ENCODE measurements at regions not wholly inside any gene's neighbourhood (a gene's known extent, or its start where the extent isn't known, plus 50 kb on each side); places are given as distances from the start of the nearest gene placed in this dataset.

- TF ChIP-seq CTCF (IDR thresholded peaks at IDR 0.05; ENCODE audit: insufficient read depth, low read length, poor library complexity, severe bottlenecking): no peak
- H3K36me3 ChIP-seq (ENCODE audit: control insufficient read depth, insufficient read depth, low read length): no peaks in the 10 kb centered on the region
- no peaks in the 10 kb centered on the region for H3K27me3 ChIP-seq (replicated peaks; ENCODE audit: control insufficient read depth, insufficient read depth, low read length)
- no peak for DNase-seq (ENCODE audit: extremely low read depth, insufficient read length)
- no peak overlapping the region for H3K4me3 ChIP-seq (replicated peaks; ENCODE audit: low read depth, low read length)
Observed at GRCh38 chr20:55714082-55714481, 291.2 kb downstream of the CBLN4 start.

- no peak for TF ChIP-seq CTCF (IDR thresholded peaks at IDR 0.05; ENCODE audit: insufficient read depth, low read length, poor library complexity, severe bottlenecking)
- DNase-seq (ENCODE audit: extremely low read depth, insufficient read length): no peak
- Histone ChIP-seq H3K27me3 (replicated peaks; ENCODE audit: control insufficient read depth, insufficient read depth, low read length) (no peaks in the 10 kb centered on the region), H3K36me3 (ENCODE audit: control insufficient read depth, insufficient read depth, low read length) (no peaks in the 10 kb centered on the region), H3K4me3 (replicated peaks; ENCODE audit: low read depth, low read length) (no peak overlapping the region)
Observed at GRCh38 chr20:55704458-55704857, 300.9 kb downstream of the CBLN4 start.

GRCh38 chr20:55701467-55701866, 303.9 kb downstream of the CBLN4 start:
- DNase-seq (ENCODE audit: extremely low read depth, insufficient read length): no peak
- TF ChIP-seq CTCF (IDR thresholded peaks at IDR 0.05; ENCODE audit: insufficient read depth, low read length, poor library complexity, severe bottlenecking): no peak
- no peaks in the 10 kb centered on the region for H3K36me3 ChIP-seq (ENCODE audit: control insufficient read depth, insufficient read depth, low read length)
- no peak overlapping the region for H3K4me3 ChIP-seq (replicated peaks; ENCODE audit: low read depth, low read length)
- no peaks in the 10 kb centered on the region for H3K27me3 ChIP-seq (replicated peaks; ENCODE audit: control insufficient read depth, insufficient read depth, low read length)

GRCh38 chr20:55696520-55696919, 308.8 kb downstream of the CBLN4 start:
- H3K36me3 ChIP-seq (ENCODE audit: control insufficient read depth, insufficient read depth, low read length): no peaks in the 10 kb centered on the region
- H3K27me3 ChIP-seq (replicated peaks; ENCODE audit: control insufficient read depth, insufficient read depth, low read length): no peaks in the 10 kb centered on the region
- H3K4me3 ChIP-seq (replicated peaks; ENCODE audit: low read depth, low read length): no peak overlapping the region
- TF ChIP-seq CTCF (IDR thresholded peaks at IDR 0.05; ENCODE audit: insufficient read depth, low read length, poor library complexity, severe bottlenecking): no peak
- DNase-seq (ENCODE audit: extremely low read depth, insufficient read length): no peak

- TF ChIP-seq CTCF (IDR thresholded peaks at IDR 0.05; ENCODE audit: insufficient read depth, low read length, poor library complexity, severe bottlenecking): no peak
- DNase-seq (ENCODE audit: extremely low read depth, insufficient read length): no peak
- H3K36me3 ChIP-seq (ENCODE audit: control insufficient read depth, insufficient read depth, low read length): no peaks in the 10 kb centered on the region
- H3K27me3 ChIP-seq (replicated peaks; ENCODE audit: control insufficient read depth, insufficient read depth, low read length): no peaks in the 10 kb centered on the region
- no peak overlapping the region for H3K4me3 ChIP-seq (replicated peaks; ENCODE audit: low read depth, low read length)
Observed at GRCh38 chr20:55693641-55694040, 311.7 kb downstream of the CBLN4 start.

- DNase-seq (ENCODE audit: extremely low read depth, insufficient read length): no peak
- Histone ChIP-seq H3K36me3 (ENCODE audit: control insufficient read depth, insufficient read depth, low read length) (no peaks in the 10 kb centered on the region), H3K27me3 (replicated peaks; ENCODE audit: control insufficient read depth, insufficient read depth, low read length) (no peaks in the 10 kb centered on the region), H3K4me3 (replicated peaks; ENCODE audit: low read depth, low read length) (no peak overlapping the region)
- no peak for TF ChIP-seq CTCF (IDR thresholded peaks at IDR 0.05; ENCODE audit: insufficient read depth, low read length, poor library complexity, severe bottlenecking)
Observed at GRCh38 chr20:55685841-55686240, 319.5 kb downstream of the CBLN4 start.
